Gastroesophageal sphincter (tissue), 4 donors: ENCODE measurements at regions not wholly inside any gene's neighbourhood (a gene's known extent, or its start where the extent isn't known, plus 50 kb on each side); places are given as distances from the start of the nearest gene placed in this dataset.

ENCODE experiments used
- ATAC-seq: fragments of 150-250 bp; one replicate; pipeline ENCODE4 v1.9.1; 2016; ENCODE audit warnings: mild to moderate bottlenecking, moderate library complexity
- H3K27ac ChIP-seq, 4 donors: fragments of 200-600 bp; sonication (generic) in 3 of 4; 1 replicate in 3 of 4; 2 replicates in 1 of 4; pipeline ENCODE4 v1.5.1; 2016 to 2019
- H3K27me3 ChIP-seq: fragments of 200-600 bp; sonication (generic); one replicate; pipeline ENCODE4 v1.5.1; 2019
- H3K36me3 ChIP-seq, 2 donors: fragments of 200-600 bp; sonication (generic); one replicate each; pipeline ENCODE4 v1.5.1; 2019; ENCODE audit warnings: control low read depth in 1 of 2
- H3K4me1 ChIP-seq, 3 donors: fragments of 200-600 bp; sonication (generic); 1 replicate in 2 of 3; 2 replicates in 1 of 3; pipeline ENCODE4 v1.5.1; 2016 to 2019; ENCODE audit warnings: control low read depth in 2 of 3
- H3K4me3 ChIP-seq, 2 donors: fragments of 200-600 bp; sonication (generic); one replicate each; pipeline ENCODE4 v1.5.1; 2019; ENCODE audit warnings: mild to moderate bottlenecking in 1 of 2, moderate library complexity in 1 of 2
- H3K9me3 ChIP-seq, 3 donors: fragments of 200-600 bp; sonication (generic); one replicate each; pipeline ENCODE4 v1.5.1; 2017 to 2019; ENCODE audit warnings: control low read depth in 2 of 3
- EP300 ChIP-seq: sonication (generic); formaldehyde crosslinking; IDR thresholded peaks from one replicate; pipeline ENCODE4 v1.6.1; 2017; ENCODE audit warnings: antibody characterized with exemption, mild to moderate bottlenecking
- POLR2A ChIP-seq, 2 donors: fragments of 450-650 bp; IDR thresholded peaks; one replicate each; pipeline ENCODE4 v1.6.1; 2017; ENCODE audit warnings: antibody characterized with exemption in 2 of 2, mild to moderate bottlenecking in 2 of 2, moderate library complexity in 1 of 2
- POLR2AphosphoS5 ChIP-seq: sonication (generic); formaldehyde crosslinking; IDR thresholded peaks from one replicate; pipeline ENCODE4 v1.6.1; 2017; ENCODE audit warnings: antibody characterized with exemption
- WGBS, 2 donors: methylation state at CpG; one replicate each; pipeline ENCODE4 v1.1.5; 2018; ENCODE audit warnings: low coverage in 1 of 2; 5-methylcytosine and 5-hydroxymethylcytosine counted together
- TF ChIP-seq, protein P1 (sequence below), 4 experiments: fragments of 200-600 bp in 2 of 4; fragments of 450-650 bp in 2 of 4; sonication (generic) in 1 of 4; IDR thresholded peaks; one replicate each; pipeline ENCODE4 v1.5.1; 2017 to 2019; ENCODE audit warnings: antibody characterized with exemption in 4 of 4, mild to moderate bottlenecking in 2 of 4, moderate library complexity in 2 of 4

DNA sequence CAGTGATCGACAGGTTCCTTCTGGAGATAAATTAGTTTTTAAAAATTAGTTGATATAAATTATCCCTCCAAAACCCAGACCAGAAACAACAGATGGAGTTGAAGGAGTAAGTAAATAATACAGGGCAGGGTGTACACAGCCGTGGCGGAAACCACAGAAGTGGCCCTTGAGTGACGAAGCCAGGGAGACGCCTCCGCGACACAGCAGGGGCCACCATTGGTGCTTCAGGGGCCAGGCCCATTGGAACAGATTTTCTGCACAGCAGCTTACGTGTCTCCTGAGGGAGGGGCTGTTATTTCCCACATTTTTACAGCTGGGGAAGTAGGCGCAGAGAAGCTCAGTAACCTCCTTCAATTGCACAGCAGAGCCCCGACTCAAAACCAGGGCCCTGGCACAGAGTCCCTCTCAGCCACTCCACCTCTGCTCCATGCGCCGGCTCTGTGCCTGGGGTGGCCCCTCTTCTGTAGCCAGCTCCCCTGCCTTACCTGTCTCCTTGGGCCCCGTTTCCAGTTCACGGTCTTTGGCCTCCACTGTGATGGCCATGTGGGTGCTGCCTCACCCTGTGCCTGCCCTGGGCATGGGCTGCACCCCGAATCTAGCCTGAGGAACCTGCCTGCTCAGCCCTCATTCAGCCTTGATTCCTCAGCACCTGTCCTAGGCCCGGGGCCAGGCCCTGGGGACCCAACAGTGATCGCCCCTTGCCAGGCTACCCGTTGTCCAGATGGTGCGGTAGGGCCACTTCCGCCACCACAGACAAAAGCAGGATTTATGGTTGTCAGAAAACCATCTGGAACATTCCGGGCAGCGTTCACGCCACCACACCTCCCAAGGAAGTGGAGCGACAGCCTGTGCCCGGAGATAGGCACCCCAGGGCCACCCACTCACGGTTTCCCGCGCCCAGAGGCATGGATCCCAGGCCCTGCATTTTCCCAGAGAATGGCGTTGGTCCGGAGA, 128.5 kb upstream of the GSE1 start:
- no peak for ATAC-seq
- H3K27me3 ChIP-seq, result no peaks in the 10 kb centered on the region
- H3K9me3 ChIP-seq, result no peaks in the 10 kb centered on the region
- H3K27ac ChIP-seq, result no peak overlapping the region
- H3K4me1 ChIP-seq, result no peaks in the 10 kb centered on the region
- WGBS, 2 donors, result 82 to 83% methylated on average over 1 to 19 of the region's 30 CpGs
- TF ChIP-seq, protein P1, sequence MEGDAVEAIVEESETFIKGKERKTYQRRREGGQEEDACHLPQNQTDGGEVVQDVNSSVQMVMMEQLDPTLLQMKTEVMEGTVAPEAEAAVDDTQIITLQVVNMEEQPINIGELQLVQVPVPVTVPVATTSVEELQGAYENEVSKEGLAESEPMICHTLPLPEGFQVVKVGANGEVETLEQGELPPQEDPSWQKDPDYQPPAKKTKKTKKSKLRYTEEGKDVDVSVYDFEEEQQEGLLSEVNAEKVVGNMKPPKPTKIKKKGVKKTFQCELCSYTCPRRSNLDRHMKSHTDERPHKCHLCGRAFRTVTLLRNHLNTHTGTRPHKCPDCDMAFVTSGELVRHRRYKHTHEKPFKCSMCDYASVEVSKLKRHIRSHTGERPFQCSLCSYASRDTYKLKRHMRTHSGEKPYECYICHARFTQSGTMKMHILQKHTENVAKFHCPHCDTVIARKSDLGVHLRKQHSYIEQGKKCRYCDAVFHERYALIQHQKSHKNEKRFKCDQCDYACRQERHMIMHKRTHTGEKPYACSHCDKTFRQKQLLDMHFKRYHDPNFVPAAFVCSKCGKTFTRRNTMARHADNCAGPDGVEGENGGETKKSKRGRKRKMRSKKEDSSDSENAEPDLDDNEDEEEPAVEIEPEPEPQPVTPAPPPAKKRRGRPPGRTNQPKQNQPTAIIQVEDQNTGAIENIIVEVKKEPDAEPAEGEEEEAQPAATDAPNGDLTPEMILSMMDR (IDR thresholded peaks at IDR 0.05), result no peak
- TF ChIP-seq EP300 (no peak), POLR2A (IDR thresholded peaks at IDR 0.05) (no peak), POLR2AphosphoS5 (no peak)
- H3K36me3 ChIP-seq, result peaks cover 0 to 8% of the 10 kb centered on the region in 2 donors
- no peak overlapping the region for H3K4me3 ChIP-seq

DNA sequence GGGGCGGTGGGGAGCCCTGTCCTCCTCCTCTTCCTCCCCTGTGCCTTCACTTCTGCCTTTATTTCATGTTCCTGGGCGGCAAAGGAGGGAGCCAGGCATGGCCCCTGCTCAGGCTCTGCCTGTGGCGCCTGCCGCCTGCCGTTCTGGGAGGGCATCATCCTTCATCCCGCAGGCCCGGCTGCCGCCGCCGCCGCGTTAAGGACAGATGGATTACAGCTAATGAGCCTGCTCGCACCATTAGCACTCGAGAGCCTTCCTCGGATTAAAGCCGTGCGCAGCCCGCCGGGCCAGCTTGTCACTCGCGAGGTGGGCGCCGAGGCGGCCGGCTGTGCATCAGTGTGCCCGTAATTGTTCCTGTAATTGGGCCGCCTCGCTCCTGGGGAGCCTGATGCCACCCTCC, 127.7 kb upstream of the GSE1 start:
- TF ChIP-seq POLR2A (IDR thresholded peaks at IDR 0.05) (no peak), POLR2AphosphoS5 (no peak), EP300 (no peak)
- TF ChIP-seq, protein P1 (IDR thresholded peaks at IDR 0.05), result no peak
- Histone ChIP-seq H3K4me1 (peaks cover 0 to under 1% (median 0%) of the 10 kb centered on the region in 3 donors), H3K36me3 (peaks cover 0 to 8% of the 10 kb centered on the region in 2 donors), H3K4me3 (no peak overlapping the region), H3K27ac (no peak overlapping the region), H3K27me3 (no peaks in the 10 kb centered on the region), H3K9me3 (no peaks in the 10 kb centered on the region)
- no peak for ATAC-seq
- WGBS, 2 donors, result 100% methylated on average over 2 of the region's 28 CpGs; no CpG with 5 or more reads in 1 of the 2 donors

DNA sequence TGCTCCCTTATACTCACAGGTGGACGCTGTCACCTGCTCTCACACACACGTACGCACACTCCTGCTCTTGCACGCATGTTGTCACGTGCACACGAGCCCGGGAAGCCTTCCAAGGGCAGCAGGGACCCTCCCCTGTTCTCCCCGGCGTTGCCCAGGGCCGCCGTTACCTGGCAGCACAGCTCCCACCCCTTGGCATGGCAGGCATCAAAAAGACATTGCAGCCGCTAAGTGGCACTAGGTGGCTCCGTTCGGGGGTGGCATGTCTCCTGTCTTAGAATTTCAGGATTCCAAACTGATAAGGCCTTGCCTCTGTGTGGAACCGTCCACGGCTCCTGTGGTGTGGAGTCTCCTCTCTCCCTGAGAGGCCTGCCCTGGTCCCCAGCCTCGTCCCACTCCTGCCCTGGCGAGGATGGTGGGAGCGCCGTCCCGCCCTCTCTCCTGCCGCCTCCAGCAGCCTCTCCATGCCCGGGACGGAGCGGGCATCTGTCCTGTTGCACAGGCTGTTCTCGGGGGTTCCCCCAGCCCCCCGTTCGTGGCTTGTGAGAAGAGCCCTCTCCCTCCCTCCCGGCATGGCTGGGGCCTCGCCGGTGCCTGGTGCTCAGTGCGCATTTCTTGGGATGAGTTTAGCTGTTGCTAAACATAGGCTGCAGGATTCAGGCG, 126.7 kb upstream of the GSE1 start:
- ATAC-seq, result no peak
- no peaks in the 10 kb centered on the region for H3K9me3 ChIP-seq

DNA sequence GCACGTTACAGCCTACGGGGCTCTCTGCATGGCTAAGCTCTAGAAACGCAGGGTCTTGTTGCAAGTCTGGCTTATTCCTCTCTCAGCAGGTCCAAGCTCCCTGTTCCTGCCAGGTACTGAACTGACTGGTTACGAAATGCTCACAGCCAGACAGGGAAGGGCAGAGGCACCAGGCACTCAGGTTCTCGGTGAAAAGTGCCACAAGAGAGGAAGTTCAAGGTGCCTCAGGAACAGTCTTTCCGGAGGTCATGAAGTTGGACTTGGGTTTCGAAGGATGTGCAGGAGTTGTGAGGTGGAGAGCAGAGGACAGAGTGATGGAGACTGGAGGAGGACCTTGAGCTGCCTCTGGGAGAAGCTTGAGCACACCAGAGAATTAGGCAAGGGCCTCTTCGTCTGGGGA, 124.7 kb upstream of the GSE1 start:
- H3K4me3 ChIP-seq, result no peak overlapping the region
- WGBS, 2 donors, result 89 to 100% methylated on average over 2 to 5 of the region's 8 CpGs
- peaks cover 0 to 8% of the 10 kb centered on the region in 2 donors for H3K36me3 ChIP-seq
- no peak overlapping the region for H3K27ac ChIP-seq
- no peaks in the 10 kb centered on the region for H3K9me3 ChIP-seq
- no peak for ATAC-seq
- H3K27me3 ChIP-seq, result no peaks in the 10 kb centered on the region
- no peak for TF ChIP-seq POLR2AphosphoS5
- TF ChIP-seq POLR2A (IDR thresholded peaks at IDR 0.05), result no peak
- TF ChIP-seq, protein P1 (IDR thresholded peaks at IDR 0.05), result no peak
- no peak for TF ChIP-seq EP300
- peaks cover 0 to 29% (median 15%) of the 10 kb centered on the region in 3 donors for H3K4me1 ChIP-seq

More for the DNA sequence above, 126.7 kb upstream of the GSE1 start:
- Histone ChIP-seq H3K27ac (no peak overlapping the region), H3K4me3 (no peak overlapping the region), H3K27me3 (no peaks in the 10 kb centered on the region), H3K36me3 (peaks cover 0 to 8% of the 10 kb centered on the region in 2 donors), H3K4me1 (peaks cover 0 to 11% (median 3%) of the 10 kb centered on the region in 3 donors)
- 91 to 92% methylated on average over 2 to 19 of the region's 33 CpGs for WGBS, 2 donors
- TF ChIP-seq POLR2A (IDR thresholded peaks at IDR 0.05) (no peak), EP300 (no peak), POLR2AphosphoS5 (no peak)
- TF ChIP-seq, protein P1 (IDR thresholded peaks at IDR 0.05), result no peak
